Colonic mucosa (tissue), 4 donors: ENCODE measurements at regions not wholly inside any gene's neighbourhood (a gene's known extent, or its start where the extent isn't known, plus 50 kb on each side); places are given as distances from the start of the nearest gene placed in this dataset.

Source experiments
- DNase-seq: peaks from one replicate; pipeline ENCODE4 v3.0.0-alpha.2; 2020
- H3K27ac ChIP-seq: fragments of 200-600 bp; one replicate; pipeline ENCODE4 v1.8.0; 2021
- H3K27me3 ChIP-seq: fragments of 200-600 bp; one replicate; pipeline ENCODE4 v1.8.0; 2021
- H3K36me3 ChIP-seq: fragments of 200-600 bp; one replicate; pipeline ENCODE4 v1.8.0; 2021
- H3K4me1 ChIP-seq: fragments of 200-600 bp; one replicate; pipeline ENCODE4 v1.8.0; 2021; ENCODE audit warnings: mild to moderate bottlenecking
- H3K4me3 ChIP-seq: fragments of 200-600 bp; one replicate; pipeline ENCODE4 v1.8.0; 2021
- H3K9ac ChIP-seq, 2 donors: one replicate each; pipeline ENCODE4 v1.7.0; 2013; ENCODE audit warnings: control low read depth in 2 of 2, low read depth in 2 of 2, low read length in 2 of 2
- H3K9me3 ChIP-seq: fragments of 200-600 bp; one replicate; pipeline ENCODE4 v1.8.0; 2021
- CTCF ChIP-seq: fragments of 200-600 bp; IDR thresholded peaks from one replicate; pipeline ENCODE4 v1.8.0; 2022; ENCODE audit warnings: antibody characterized with exemption, mild to moderate bottlenecking
- intact Hi-C: fragments of 100-400 bp; cut with DNase I; formaldehyde crosslinking; loops from one replicate; pipeline ENCODE4 v1.14.1; 2022
- donor health status: healthy.
- donor health status: DM: no; HTN: no; CAD: no.
- donor health status: DM: no; HTN: no; CAD: no.

- intact Hi-C loops: no loop called here
- Histone ChIP-seq H3K9me3 (no peaks in the 10 kb centered on the region), H3K27ac (no peak overlapping the region), H3K4me1 (no peaks in the 10 kb centered on the region), H3K4me3 (no peak overlapping the region), H3K27me3 (no peaks in the 10 kb centered on the region), H3K36me3 (no peaks in the 10 kb centered on the region), H3K9ac (no peak overlapping the region)
- TF ChIP-seq CTCF: no peak
- no peak for DNase-seq
Measured at GRCh38 chr7:51450541-51450940, 133.9 kb upstream of the COBL start.

GRCh38 chr7:51446785-51447184 lies 130.2 kb upstream of the COBL start:
- Histone ChIP-seq H3K9me3 (no peaks in the 10 kb centered on the region), H3K27me3 (no peaks in the 10 kb centered on the region), H3K4me3 (no peak overlapping the region), H3K9ac (no peak overlapping the region), H3K27ac (no peak overlapping the region), H3K4me1 (no peaks in the 10 kb centered on the region), H3K36me3 (no peaks in the 10 kb centered on the region)
- no peak for TF ChIP-seq CTCF
- no peak for DNase-seq
- intact Hi-C loops: no loop called here

GRCh38 chr7:51446356-51446755 lies 129.7 kb upstream of the COBL start:
- Histone ChIP-seq H3K27me3 (no peaks in the 10 kb centered on the region), H3K4me1 (no peaks in the 10 kb centered on the region), H3K4me3 (no peak overlapping the region), H3K9ac (no peak overlapping the region), H3K36me3 (no peaks in the 10 kb centered on the region), H3K27ac (no peak overlapping the region), H3K9me3 (no peaks in the 10 kb centered on the region)
- intact Hi-C loops: no loop called here
- no peak for DNase-seq
- TF ChIP-seq CTCF: no peak

- H3K27ac ChIP-seq: no peak overlapping the region
- intact Hi-C loops: no loop called here
- DNase-seq: no peak
- no peak overlapping the region for H3K9ac ChIP-seq
- H3K27me3 ChIP-seq: no peaks in the 10 kb centered on the region
- no peak for TF ChIP-seq CTCF
- no peaks in the 10 kb centered on the region for H3K9me3 ChIP-seq
- H3K4me3 ChIP-seq: no peak overlapping the region
- no peaks in the 10 kb centered on the region for H3K36me3 ChIP-seq
- no peaks in the 10 kb centered on the region for H3K4me1 ChIP-seq
Measured at GRCh38 chr7:51444936-51445335, 128.3 kb upstream of the COBL start.

GRCh38 chr7:51430480-51431086 lies 114.0 kb upstream of the COBL start:
- H3K4me3 ChIP-seq: no peak overlapping the region
- no peaks in the 10 kb centered on the region for H3K4me1 ChIP-seq
- TF ChIP-seq CTCF: peak; percentile 83
- no peaks in the 10 kb centered on the region for H3K27me3 ChIP-seq
- H3K9ac ChIP-seq: no peak overlapping the region
- DNase-seq: peak; percentile 68
- H3K27ac ChIP-seq: no peak overlapping the region
- H3K9me3 ChIP-seq: no peaks in the 10 kb centered on the region
- no peaks in the 10 kb centered on the region for H3K36me3 ChIP-seq
- intact Hi-C loops: loop anchor here (5.0 kb wide), 1 partner anchor 832 kb away; no protein-coding TSS in a partner anchor
